SIG-M5 treated with dmso at 0.1 percent for 504 hours (cell line): ENCODE measurements at regions not wholly inside any gene's neighbourhood (a gene's known extent, or its start where the extent isn't known, plus 50 kb on each side); places are given as distances from the start of the nearest gene placed in this dataset.
A peak's percentile ranks its signal among the peaks of the same experiment; 100 is the strongest.

Experiments used
- DNase-seq: peaks from one replicate; lab custom pipeline; 2025; ENCODE audit not compliant: unreplicated experiment; lab: John Stamatoyannopoulos, UW

DNA sequence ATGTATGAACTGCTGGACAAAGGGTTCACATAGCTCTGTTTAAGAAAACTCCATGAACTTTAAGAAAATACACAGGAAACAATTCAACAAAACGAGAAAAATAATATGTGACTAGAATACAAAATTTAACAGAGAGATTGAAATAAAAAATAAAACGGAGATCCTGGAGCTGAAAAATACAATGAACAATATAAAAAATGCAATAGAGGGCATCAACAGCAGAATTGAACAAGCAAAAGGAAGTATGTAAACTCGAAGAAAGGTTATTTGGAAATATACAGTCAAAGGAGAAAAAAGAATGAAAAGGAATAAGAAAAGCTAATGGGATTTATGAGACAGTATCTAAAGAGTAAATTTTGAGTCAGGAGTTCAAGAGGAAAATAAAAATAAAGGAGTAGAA, 163.0 kb upstream of the DACH1 start:
- DNase-seq: no peak

DNA sequence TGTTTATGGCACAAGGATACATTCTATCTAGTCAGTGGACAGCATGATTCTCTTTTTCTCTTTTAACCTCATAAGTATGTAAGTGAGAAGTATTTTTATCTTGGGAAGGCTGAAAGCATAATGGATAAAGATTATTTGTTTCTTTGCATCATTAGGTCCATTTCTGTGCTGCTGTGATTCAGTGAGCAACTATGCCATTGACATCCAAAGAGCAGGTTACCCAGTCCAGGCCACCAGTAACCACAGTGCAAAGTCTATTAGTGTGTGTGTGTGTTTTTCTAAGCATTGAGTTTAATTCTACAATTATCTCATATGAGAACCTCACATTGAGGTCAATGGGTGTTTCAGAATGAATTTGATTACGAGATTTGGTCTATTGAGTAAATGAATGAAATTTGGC, 158.8 kb upstream of the DACH1 start:
- no peak for DNase-seq

- no peak for DNase-seq
These were observed 156.9 kb upstream of the DACH1 start for GRCh38 chr13:72023895-72024294.

GRCh38 chr13:72005455-72005854, 138.5 kb upstream of the DACH1 start:
- no peak for DNase-seq

DNA sequence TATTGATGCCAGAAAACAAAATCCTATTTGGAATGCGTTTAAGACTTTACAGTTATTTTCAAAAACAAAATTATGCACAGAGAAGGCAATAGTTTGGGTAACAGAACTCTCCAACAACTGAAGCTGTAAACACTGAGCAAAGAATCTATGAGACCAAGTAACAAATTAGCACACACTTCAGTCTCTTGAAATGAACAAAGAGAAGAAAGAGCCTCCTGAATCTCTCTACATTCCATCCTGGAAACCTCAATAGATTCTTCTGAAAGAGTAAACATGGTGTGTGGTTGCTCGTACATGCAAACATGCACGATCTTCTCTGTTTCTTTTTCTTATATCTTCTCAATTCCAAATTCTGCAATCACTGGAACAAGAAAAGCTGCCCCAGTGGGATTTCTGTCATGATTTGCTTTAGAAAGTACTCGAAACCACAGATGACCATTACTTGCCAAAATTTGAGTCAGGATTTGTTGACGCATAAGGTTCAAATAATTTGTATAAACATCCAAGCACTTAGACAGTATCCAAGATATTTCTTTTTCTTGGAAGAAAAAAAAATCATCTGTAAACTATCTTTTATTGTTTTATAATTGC, 137.9 kb upstream of the DACH1 start:
- no peak for DNase-seq

DNA sequence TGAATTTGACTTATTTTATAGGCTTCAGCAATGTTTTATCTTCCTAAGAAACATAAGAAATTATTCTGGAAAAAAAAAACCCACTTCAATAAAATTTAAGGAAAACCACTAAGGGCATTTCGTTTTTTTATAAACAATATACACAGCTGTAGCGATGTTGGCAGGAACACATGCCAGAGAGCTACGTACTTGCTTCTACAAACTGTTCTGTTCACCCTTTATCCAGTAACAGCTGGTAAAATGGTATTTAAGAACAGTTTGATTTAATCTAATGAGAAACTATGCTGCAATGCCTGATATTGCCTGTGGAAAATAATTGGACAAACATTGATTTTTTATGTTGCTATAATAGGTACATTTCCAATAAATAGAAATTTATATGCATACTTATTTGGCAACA, 137.2 kb upstream of the DACH1 start:
- DNase-seq: no peak

GRCh38 chr13:71998223-71998622, 131.2 kb upstream of the DACH1 start:
- no peak for DNase-seq

DNA sequence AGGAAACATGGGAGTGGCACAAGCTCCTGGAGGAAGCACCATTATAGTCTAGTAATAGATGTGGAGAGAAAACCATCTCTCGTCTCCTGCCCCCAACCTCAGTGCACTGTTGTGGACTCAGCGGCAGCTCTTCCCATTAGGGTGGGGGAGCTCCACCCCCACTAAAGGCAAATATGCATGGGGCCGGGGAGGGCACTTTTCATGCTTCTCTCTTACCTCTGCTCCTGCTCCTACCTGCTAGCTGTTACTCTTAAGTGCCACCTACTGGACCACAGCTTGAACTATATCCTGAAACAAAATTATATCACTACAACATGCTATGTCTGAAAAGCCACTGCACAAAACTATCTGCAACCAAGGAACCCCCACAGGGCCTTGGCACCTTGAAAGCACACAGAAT, 112.6 kb upstream of the DACH1 start:
- DNase-seq: peak; percentile 10

DNA sequence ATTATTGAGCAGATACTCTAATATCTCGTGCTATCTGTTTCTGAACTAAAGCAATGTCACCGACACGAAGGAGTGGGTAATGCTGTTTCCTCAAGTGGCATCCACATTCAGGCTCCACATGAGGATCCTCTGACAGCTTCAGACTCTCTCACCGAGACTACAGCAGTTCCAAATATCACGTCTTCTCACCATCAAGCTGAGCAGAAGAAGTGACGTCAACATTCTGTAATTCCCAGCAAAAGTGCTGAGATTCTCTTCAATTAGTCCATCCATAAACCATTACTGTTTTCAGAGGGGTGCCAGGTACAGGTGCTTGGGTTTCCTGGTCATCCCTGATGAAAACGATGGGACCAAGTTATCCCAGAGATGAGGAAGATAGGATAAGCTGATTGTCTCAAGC, 110.0 kb upstream of the DACH1 start:
- no peak for DNase-seq

DNA sequence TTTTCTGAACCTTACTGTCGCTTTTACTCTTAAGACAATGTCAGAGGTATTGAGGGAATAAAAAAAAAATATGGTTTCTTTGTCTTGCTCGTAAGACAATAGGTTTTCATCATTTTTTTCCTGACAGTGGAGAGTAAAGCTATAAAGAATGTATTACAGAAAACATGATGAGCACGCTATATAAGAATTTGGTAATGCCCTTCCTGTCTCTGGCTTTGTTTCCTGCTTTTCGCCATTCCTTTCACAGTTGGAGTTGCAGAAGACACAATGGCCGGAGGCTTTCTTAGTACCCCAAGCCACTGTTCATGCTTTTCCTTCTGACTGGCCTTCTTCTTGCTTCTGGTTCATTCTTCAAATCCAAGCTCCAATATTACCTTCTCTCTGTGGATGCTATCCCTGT, 101.0 kb upstream of the DACH1 start:
- DNase-seq: no peak

DNA sequence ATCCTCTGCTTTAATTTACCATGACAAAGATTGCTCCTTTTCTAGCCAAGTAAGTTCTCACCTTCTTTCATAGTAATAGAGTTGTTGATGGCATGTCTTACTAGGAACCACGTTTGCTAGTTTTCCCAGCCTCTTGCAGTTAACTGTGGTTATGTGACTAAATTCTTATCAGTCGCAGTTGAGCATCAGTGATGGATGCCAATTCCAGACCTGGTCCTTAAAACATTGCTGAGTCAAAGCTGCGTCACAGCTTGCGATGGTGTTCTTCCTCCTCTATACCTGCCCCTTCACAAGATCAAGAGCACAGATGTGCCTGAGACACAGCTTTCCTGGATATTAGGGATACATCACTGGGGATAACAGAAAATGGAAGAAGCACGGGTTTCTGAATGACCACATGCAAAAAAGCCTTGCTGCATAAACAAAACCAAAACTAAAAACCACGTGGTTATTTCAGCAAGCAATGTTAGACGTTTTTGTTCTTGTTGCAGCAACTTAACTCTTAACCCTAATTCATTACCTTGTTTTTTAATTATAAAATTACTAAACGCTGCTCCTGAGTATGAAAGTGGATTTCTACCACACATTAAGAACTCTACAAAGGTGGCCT, 97.6 kb upstream of the DACH1 start:
- no peak for DNase-seq

DNA sequence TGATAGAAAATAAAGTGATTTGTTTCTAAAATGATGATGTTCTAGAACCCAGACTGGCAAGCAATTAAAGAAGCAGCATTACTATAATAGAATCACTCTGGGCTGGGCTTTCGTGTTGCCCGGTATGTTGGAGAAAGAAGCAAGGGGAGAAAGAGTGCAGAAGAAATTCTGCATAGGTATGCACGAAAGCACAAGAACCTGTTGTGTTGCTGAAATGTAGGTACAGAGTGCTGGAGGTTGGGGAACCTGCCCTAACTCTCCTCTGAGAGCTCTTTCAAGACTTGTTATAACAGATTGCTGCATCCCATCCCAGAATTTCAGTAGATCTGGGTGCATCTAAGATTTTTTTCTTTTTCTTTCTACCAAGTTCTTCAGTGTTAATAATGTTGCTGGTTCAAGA, 95.7 kb upstream of the DACH1 start:
- DNase-seq: no peak

DNA sequence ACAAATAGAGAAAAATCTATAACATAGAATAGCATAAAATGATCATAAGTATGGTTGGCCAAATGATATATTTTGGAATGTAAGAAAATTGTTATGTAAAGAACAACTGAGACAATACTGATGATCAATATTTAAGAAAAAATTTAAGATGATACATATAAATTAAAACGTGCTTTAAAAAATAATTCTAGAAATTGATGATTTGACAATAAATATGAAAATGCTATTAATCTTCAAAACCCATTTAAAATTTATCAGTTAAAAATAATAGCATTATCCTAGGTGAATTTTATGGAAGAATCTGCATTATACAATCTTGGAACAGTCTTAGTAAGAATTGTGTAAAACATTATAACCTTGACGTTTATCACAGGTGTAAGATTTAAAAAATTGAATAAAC, 95.1 kb upstream of the DACH1 start:
- DNase-seq: no peak

- DNase-seq: no peak
These were observed 82.4 kb upstream of the DACH1 start for GRCh38 chr13:71949441-71949840.

DNA sequence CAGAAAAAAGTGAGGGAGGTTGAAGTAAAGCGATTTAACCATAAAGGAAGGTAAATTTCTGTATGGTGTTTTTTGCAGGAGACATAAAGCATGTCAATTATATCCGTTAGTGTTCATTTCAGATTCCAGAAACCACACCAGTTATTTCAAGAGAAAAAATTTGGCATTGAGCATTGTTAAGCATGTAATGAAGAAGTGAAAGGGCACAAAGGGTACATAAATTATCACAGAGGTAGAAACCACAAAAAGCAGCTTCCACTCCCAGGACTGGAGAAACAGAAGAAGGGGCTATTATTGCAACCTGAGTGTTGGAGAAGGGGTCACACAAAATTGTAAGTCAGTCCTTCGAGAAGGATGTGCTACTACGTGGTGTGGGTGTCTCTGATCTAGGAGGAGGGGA, 72.2 kb upstream of the DACH1 start:
- peak; percentile 45 for DNase-seq

DNA sequence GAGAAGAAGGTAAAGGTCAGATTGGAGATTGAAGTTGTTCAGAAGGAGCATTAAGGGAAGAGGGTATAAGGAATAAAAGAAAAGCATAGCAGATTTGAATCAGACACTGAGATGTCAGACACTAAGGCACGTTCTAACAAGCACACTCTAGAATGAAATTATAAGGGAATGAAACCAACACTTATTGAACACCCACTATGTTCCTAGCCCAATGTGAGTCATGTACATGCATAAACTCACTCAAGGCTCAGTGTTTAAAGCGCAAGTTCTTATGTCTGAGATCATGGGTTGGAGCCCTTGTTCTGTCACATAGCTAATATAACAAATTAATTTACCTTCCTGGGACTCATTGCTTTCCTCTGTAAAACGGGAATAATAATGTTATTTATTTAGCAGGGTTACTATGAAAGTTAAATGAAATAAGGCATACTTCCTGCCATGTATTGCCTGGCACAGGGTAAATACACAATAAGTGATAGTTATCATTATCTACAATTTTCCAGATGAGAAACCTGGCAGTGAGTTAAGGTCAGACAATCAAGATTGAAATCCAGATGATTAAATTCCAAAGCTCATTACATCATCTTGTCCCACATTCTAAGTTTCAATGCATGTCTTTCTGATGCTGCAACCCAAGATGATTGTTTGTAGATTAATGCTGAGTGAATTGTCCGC, 68.3 kb upstream of the DACH1 start:
- no peak for DNase-seq

DNA sequence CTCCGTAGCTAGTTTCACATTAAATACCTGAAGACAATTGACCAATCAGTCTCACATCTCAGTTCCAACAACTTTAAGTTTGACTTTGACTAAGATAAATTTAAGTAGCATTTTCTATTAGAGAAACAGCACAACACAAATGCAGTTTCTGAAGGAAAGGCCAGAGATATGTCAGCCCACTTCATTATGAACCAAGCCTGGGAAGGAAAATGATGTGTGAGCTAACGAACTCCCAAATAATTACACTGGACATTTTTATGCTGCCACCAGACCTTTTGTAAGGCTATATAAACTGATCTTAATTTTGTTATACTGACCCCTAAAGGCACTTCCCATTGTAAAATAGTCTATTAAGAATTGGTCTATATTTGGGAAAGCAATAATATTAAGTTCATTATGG, 57.9 kb upstream of the DACH1 start:
- DNase-seq: no peak

DNA sequence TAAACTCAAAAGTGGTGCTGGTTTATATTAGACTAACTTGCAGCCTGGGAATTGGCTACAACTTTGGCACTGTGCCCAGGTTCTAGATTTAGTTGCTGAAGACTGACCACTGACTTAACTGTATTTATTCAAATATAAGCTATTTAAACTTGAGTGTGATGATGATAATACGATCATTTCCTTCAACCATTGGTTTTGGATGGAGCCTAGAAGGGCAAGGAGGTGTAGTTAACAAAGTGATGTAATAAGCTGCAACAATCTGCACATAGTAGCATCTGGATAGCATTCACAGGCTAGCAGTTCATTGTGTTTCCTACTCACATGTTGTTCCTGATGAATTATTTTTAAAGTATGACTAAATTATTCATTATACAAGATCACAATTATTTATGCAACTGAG, 55.2 kb upstream of the DACH1 start:
- DNase-seq: no peak
